Cardiac septum (tissue), 1 donor: ENCODE measurements at regions not wholly inside any gene's neighbourhood (a gene's known extent, or its start where the extent isn't known, plus 50 kb on each side); places are given as distances from the start of the nearest gene placed in this dataset.
"Not testable (repeated sequence)": the region's sequence is repeated elsewhere in the genome, so short reads cannot be mapped to it uniquely, and the experiment has no call there.

Experiments used
- DNase-seq: peaks from one replicate; pipeline ENCODE4 v3.0.0-alpha.2; 2020; ENCODE audit warnings: low spot score
- intact Hi-C: fragments of 100-400 bp; cut with DNase I; formaldehyde crosslinking; loops from one replicate; pipeline ENCODE4 v1.14.0; 2022
- donor health status: DM: no; HTN: no; CAD: no.

DNA sequence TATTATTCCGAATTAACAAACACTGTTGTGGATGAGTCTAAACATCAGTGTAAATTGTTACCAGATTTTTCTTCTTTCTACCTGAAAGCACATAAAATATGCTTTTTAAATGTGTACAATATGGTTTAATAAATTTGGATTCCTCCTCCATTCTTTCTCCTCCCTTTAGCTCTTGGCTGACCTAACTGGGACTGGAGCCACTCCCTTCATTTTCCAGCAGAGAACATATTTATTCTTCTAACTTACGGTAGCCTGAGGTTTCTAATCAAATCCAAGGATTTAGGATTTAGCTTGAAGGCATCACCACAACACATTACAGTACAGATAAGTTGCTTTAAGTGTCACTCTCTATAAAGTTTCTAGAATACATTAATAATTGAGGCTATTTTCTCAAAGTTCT, 88.2 kb upstream of the SEMA3C start:
- DNase-seq = no peak
- intact Hi-C loops = no loop called here

DNA sequence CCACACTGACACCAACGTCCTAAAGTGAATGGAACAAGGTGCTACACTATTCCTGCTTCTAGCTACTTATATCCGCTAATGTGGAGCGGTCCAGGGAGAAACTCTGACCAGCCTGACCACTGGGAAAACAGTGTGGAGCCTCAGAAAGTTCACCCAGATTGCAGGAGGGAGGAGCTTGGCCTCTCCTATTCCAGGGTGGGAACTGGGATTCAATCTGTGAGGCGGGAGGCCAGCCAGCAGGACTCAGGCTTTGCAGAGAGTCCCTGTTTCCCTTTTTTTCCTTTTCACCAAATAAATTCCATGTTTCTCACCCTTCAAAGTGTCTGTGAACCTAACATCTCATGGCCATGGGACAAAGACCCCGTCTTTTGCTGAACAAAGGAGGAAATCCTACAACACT, 86.4 kb upstream of the SEMA3C start:
- intact Hi-C loops = no loop called here
- no peak for DNase-seq

DNA sequence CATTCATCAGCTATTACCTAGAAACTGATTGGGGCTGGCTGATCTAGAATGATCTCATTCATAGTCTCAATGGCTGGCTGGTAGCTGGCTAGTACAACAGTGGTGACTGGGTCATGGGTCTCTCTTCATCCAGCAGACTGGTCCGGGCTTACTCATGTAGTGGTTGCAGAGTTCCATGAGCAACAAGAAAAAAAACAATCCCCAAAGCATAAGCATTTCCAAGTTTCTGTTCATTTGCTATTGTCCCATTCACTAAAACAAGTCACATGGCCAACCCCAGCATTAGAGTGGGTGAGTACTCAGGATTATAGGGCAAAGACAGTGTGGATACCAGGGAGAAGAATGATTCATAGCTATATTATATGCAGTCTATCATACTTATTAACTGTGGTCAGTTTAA, 85.2 kb upstream of the SEMA3C start:
- no peak for DNase-seq
- intact Hi-C loops = no loop called here

DNA sequence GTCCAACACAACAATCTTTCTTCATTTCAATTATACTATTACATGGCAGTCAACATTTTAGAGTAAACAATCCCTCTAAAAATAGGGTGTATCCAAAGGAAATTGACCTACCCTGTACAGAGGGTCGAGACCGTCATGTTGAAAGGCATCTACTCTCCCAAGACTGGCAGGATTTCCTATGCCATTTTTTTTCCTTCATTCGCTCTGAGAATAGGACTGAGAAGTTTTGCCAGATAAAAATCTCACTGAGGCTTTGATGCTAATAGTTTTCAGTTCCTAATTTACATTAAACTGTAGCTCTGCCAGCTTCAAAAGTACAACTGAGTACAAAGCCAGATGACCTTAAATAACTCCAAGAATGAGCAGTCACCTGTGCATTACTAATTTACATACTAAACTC, 84.5 kb upstream of the SEMA3C start:
- intact Hi-C loops = no loop called here
- DNase-seq = no peak

DNA sequence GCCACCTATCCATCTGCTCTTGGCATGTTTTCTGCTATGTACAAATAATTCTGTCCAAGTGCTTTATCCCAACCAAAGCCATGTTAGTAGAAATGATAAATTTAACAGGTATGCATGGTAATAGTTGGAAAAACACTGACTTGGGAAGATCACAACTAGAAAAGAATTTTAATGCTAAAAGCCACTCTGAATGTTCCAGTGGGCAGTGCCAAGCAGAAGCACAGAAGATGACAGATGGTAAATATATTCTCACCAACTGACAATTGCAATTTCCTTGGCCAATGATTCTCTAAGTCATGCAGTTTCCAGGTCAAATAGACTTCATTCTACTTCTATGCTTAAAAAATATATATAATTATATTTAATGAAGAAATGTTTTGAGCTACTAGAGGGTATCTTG, 83.6 kb upstream of the SEMA3C start:
- DNase-seq = no peak
- intact Hi-C loops = no loop called here

DNA sequence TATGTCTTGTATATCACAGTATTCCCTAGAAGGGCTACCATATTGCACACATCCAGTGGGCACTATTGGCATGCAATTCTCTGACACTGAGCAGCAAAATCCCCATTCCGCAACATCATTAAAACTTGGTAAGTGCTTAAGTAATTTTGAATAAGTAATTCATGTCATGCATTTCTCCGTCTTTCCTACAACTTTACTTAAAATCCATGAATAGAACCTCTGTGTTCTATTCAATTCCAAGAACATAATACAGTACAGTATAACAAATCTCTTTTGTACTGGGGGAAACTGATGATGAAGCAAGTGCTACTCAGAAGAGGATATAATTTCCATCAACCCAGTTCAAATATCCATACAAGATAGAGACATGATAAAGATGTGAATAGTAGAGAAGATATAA, 80.9 kb upstream of the SEMA3C start:
- DNase-seq = no peak
- intact Hi-C loops = no loop called here

DNA sequence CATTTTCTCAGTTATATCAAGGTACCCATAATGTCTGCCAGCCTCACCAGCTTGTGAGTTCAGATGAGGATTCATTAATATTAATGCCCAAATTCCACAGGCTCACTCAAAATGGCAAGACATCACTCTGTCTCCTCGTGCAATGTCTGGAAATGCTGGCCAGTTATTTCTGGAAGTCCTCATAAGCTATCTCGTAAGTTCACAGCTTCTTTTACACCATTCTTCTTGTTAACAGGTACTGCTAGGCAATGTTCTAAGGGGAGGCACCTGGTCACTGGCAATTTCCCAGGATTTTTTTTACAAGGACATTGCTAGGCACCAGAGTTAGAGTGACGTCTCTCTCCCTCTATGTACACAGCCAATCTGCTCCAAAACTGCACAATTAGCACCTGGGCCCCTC, 80.2 kb upstream of the SEMA3C start:
- intact Hi-C loops = no loop called here
- no peak for DNase-seq

DNA sequence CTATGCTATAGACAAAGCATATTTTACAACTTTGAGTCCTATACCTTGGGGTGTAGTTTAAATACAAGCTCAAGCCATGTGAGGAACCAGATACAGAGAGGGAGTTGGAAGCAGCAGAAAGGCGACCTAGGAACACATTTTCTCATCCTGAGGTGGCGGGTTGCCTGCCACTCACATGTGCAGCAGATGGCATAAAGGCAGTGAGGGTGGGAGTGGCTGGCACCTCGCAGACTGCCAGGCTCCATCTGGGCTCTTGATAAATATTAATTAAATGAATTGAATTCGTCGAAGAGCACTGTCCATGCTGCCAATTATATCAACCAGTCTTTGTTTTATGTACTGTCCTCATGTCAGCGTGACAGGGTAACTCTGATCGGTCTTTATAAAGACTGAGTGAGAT, 79.0 kb upstream of the SEMA3C start:
- intact Hi-C loops = no loop called here
- no peak for DNase-seq

DNA sequence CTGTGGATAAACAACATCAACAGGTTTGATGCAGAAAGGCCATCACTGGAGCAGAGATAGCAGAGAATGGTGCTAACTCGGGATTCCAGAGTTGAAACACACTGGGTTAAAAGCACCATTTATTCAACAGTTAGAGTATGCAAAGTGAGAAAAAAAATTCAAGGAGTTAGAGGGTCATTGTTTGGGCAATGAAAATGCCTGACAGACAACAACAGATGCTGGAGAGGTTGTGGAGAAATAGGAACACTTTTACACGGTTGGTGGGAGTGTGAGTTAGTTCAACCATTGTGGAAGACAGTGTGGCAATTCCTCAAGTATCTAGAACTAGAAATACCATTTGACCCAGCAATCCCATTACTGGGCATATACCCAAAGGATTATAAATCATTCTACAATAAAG, 77.4 kb upstream of the SEMA3C start:
- intact Hi-C loops, DNase-seq: not testable (repeated sequence)

DNA sequence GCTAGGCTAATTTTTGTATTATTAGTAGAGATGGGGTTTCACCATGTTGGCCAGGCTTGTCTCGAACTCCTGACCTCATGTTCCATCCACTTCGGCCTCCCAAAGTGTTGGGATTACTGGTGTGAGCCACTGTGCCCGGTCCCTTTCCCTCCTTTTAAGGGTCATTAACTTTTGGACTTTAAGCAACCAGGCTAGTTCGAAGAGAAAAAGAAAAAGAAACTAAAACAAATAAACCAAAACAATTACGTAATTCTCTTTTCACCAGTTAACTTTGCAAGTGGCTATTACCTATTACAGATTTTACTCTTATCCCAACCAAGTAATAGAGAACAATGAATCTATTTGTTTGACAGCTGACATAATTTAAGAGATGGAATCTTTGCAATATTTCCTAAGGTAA, 72.8 kb upstream of the SEMA3C start:
- intact Hi-C loops = no loop called here
- no peak for DNase-seq

DNA sequence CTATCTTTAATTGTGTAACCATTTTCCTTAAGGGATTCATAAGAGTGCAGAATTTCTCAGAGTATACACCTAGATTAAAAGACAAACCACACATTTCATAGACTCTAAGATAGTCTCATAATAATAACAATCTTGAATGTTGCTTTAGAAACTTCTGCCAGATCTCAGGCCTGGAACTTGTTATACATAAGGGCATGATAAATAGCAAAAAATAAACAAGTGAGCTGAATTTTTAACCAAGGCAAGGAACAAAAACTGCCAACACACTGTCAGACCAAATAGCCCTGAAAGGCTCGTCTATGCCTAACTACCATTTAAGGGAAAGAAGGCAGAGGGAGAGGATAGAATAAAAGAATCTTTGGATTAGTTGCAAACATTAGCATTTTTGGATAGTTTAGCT, 65.8 kb upstream of the SEMA3C start:
- DNase-seq = no peak
- intact Hi-C loops = no loop called here

DNA sequence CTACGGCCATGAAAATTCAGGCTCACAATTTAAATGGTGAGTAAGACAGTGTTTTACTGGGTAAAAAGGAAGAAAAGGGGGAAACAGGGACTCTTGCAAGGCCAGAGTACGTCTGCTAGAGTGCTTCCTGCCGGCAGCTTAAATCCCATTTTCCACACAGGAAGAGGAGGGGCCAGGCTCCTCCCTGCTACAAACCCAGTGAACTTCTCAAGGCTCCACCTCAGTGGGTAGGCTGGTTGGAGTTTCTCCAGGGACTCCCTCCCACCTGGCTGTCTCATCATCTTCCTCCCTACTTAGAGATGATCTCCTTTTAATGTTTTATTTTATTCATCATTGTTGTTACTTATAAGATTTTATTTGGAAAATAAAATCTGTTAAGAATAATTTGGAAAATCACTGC, 62.6 kb upstream of the SEMA3C start:
- intact Hi-C loops = no loop called here
- DNase-seq = no peak

DNA sequence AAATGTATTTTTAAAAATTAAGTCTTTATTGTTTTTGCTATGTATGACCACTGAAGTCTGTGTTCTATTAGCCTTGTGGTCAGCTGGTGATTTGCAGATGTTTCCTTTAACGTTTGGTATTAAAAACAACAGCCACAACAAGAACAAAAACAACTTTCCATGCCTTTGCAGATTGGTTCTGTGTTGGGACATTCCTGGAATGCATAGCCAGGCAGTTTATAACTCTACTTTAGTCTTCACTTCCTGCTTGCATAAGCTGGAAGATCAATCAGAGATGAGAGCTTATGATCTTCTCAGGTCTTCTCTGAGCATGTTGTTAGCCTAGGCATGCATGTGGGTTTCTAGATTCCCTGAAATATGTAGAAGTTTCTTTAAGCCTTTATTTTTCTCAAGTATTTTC, 58.9 kb upstream of the SEMA3C start:
- intact Hi-C loops = no loop called here
- no peak for DNase-seq

DNA sequence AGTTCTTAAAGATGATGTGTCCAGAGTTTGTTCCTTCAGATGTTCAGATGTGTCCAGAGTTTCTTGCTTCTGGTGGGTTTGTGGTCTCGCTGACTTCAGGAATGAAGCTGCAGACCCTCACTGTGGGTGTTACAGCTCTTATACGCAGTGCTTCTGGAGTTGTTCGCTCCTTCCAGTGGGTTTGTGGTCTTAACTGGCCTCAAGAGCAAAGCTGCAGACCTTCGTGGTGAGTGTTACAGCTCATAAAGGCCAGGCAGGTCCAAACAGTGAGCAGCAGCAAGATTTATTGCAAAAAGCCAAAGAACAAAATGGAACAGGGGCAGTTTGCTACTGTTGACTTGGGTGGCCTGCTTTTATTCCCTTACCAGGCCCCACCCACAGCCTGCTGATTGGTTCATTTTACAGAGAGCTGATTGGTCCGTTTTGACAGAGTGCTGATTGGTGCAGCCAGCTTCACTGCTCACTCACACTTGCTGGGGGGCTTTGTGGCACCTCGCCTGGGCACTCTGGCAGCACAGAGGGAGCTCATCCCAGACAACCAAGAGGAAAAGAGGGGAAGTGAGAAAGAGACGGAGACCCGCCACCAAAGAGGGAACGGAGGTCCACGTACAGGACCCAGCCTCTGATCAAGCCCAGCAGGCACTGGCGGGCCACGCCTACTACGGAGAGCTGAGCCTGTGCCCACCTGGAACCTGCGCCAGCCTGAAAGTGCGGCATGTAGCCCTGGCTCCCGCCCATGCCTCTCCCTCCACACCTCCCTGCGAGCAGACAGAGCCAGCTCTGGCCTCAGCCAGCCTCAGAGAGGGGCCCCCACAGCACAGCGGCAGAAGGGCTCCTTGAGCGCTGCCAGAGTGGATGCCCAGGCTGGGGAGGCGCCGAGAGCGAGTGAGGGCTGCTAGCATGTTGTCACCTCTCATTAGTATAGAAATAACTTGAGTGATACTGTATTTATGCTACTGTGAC, 55.8 kb upstream of the SEMA3C start:
- intact Hi-C loops = no loop called here
- no peak for DNase-seq

DNA sequence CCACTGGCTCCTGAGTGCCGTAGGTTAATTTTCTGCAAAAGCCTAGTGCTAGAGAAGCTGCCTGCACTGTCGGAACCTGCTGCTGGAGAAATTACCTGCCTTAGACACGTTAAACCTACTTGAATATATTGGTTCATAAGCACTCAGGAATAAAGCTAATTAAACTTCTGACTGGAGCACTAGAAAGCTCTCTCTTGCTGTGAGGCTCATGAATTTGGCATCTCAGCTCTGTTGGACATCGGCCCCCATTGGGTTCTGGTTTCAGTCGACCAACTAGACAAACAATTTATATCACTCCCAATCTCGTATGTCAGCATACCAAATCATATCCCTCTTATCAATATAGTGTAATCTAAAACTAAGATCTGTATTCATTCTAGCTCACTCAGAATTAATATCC, 52.4 kb upstream of the SEMA3C start:
- intact Hi-C loops = no loop called here
- no peak for DNase-seq
